HEK293 (cell line): ENCODE measurements at regions not wholly inside any gene's neighbourhood (a gene's known extent, or its start where the extent isn't known, plus 50 kb on each side); places are given as distances from the start of the nearest gene placed in this dataset.

ENCODE experiments used
- CTCF ChIA-PET: fragments of 350-600 bp; formaldehyde crosslinking; extraction: SDS; loops from one replicate; lab custom pipeline; 2021; ENCODE audit warnings: antibody characterized with exemption; lab: Yijun Ruan, JAX
- POLR2A ChIA-PET: fragments of 300-600 bp; formaldehyde crosslinking; extraction: SDS; loops from one replicate; lab custom pipeline; 2020; ENCODE audit warnings: antibody characterized with exemption, inconsistent platforms; lab: Yijun Ruan, JAX
- H3K27ac ChIP-seq: fragments of 200-500 bp; sonication (Bioruptor generic); 2 replicates; pipeline ENCODE4 v1.5.1; 2014; ENCODE audit warnings: low read depth, low read length, control low read depth, inconsistent platforms; ENCODE audit errors: extremely low read depth
- H3K36me3 ChIP-seq, 2 experiments: fragments of 200-500 bp in 1 of 2; sonication (Bioruptor generic) in 1 of 2; 1 replicate in 1 of 2; 2 replicates in 1 of 2; pipeline ENCODE4 v1.5.1; 2014 to 2017; ENCODE audit warnings: inconsistent platforms in 2 of 2, low read length in 2 of 2; ENCODE audit not compliant: control insufficient read depth in 2 of 2, insufficient read depth in 1 of 2
- H3K4me1 ChIP-seq: fragments of 200-500 bp; sonication (Bioruptor generic); 2 replicates; pipeline ENCODE4 v1.5.1; 2014; ENCODE audit warnings: mild to moderate bottlenecking, low read length, inconsistent platforms; ENCODE audit not compliant: control insufficient read depth, insufficient read depth
- H3K4me3 ChIP-seq: 2 replicates; pipeline ENCODE4 v1.5.1; 2011; ENCODE audit warnings: low read depth, mild to moderate bottlenecking, control low read depth, low read length, moderate library complexity
- H3K9me3 ChIP-seq: fragments of 200-500 bp; sonication (Bioruptor generic); 2 replicates; pipeline ENCODE4 v1.5.1; 2014; ENCODE audit warnings: low read depth, low read length, inconsistent platforms; ENCODE audit not compliant: control insufficient read depth, insufficient read depth
- MEIS1 ChIP-seq: sonication (generic); formaldehyde crosslinking; IDR thresholded peaks from 2 replicates; pipeline ENCODE4 v1.8.1; 2022; ENCODE audit warnings: missing genetic modification reagents, mild to moderate bottlenecking, borderline replicate concordance
- SALL2 ChIP-seq: fragments of 450-650 bp; formaldehyde crosslinking; IDR thresholded peaks from 2 replicates; pipeline ENCODE4 v1.5.0; 2017; ENCODE audit warnings: missing biosample characterization, mild to moderate bottlenecking, missing genetic modification characterization, borderline replicate concordance
- ZFP69B ChIP-seq: fragments of 450-650 bp; formaldehyde crosslinking; IDR thresholded peaks from 2 replicates; pipeline ENCODE4 v1.5.1; 2016; ENCODE audit warnings: missing biosample characterization, missing genetic modification characterization
- ZNF146 ChIP-seq: fragments of 450-650 bp; formaldehyde crosslinking; IDR thresholded peaks from 2 replicates; pipeline ENCODE4 v1.5.1; 2016; ENCODE audit warnings: missing biosample characterization, missing genetic modification characterization
- ZNF169 ChIP-seq: fragments of 450-650 bp; formaldehyde crosslinking; IDR thresholded peaks from 2 replicates; pipeline ENCODE4 v1.5.1; 2016; ENCODE audit warnings: missing biosample characterization, missing genetic modification characterization
- ZNF2 ChIP-seq: fragments of 450-650 bp; formaldehyde crosslinking; IDR thresholded peaks from 2 replicates; pipeline ENCODE4 v1.5.1; 2016; ENCODE audit warnings: missing biosample characterization, missing genetic modification characterization
- ZNF214 ChIP-seq: fragments of 450-650 bp; formaldehyde crosslinking; IDR thresholded peaks from 2 replicates; pipeline ENCODE4 v1.5.1; 2017; ENCODE audit warnings: missing biosample characterization, mild to moderate bottlenecking, missing genetic modification characterization, borderline replicate concordance
- ZNF302 ChIP-seq: fragments of 450-650 bp; formaldehyde crosslinking; IDR thresholded peaks from 2 replicates; pipeline ENCODE4 v1.5.1; 2016; ENCODE audit warnings: missing biosample characterization, missing genetic modification characterization, low read depth
- ZNF530 ChIP-seq: fragments of 450-650 bp; formaldehyde crosslinking; IDR thresholded peaks from 2 replicates; pipeline ENCODE4 v1.5.1; 2016; ENCODE audit warnings: low read depth, missing biosample characterization, missing genetic modification characterization
- ZNF658 ChIP-seq: fragments of 450-650 bp; formaldehyde crosslinking; IDR thresholded peaks from 2 replicates; pipeline ENCODE4; 2016; ENCODE audit warnings: missing biosample characterization, missing genetic modification characterization
- ZNF776 ChIP-seq: fragments of 450-650 bp; formaldehyde crosslinking; IDR thresholded peaks from 2 replicates; pipeline ENCODE4 v1.5.0; 2017; ENCODE audit warnings: missing biosample characterization, missing genetic modification characterization, borderline replicate concordance
- TF ChIP-seq, protein P1 (sequence below): fragments of 450-650 bp; formaldehyde crosslinking; IDR thresholded peaks from 2 replicates; pipeline ENCODE4 v1.5.1; 2016; ENCODE audit warnings: missing biosample characterization, missing genetic modification characterization
- TF ChIP-seq, protein P2 (sequence below): fragments of 450-650 bp; formaldehyde crosslinking; IDR thresholded peaks from 2 replicates; pipeline ENCODE4 v1.5.1; 2017; ENCODE audit warnings: missing biosample characterization, missing genetic modification characterization
- TF ChIP-seq, protein P3 (sequence below): fragments of 450-650 bp; formaldehyde crosslinking; IDR thresholded peaks from 2 replicates; pipeline ENCODE4 v1.5.1; 2016; ENCODE audit warnings: missing biosample characterization, missing genetic modification characterization, low read depth

DNA sequence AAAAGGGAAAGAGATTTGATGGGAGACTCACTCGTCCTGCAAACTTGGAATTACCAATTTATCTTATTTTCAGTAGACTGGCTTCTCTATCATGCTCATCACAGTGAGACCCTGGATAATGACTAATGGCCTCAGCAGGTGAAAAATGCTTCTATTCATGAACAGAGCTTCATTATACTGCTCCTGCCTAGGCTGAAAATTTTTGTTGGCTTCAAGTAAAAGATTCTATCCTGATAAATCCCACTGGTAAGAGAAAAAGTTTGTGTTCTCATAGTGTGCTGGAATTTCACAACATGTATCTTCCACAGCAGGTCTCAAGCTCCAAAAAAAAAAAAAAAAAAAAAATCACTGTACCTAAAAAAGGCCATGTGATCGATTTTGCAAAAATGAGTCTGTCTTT is 329.3 kb upstream of the FZD8 start:
- H3K4me3 ChIP-seq = no peak overlapping the region
- ChIA-PET CTCF (interaction anchor here (0.6 kb wide), 1 partner anchor 347 kb away, joined by 4 read pairs; no protein-coding TSS in a partner anchor), POLR2A (no interaction called here)

DNA sequence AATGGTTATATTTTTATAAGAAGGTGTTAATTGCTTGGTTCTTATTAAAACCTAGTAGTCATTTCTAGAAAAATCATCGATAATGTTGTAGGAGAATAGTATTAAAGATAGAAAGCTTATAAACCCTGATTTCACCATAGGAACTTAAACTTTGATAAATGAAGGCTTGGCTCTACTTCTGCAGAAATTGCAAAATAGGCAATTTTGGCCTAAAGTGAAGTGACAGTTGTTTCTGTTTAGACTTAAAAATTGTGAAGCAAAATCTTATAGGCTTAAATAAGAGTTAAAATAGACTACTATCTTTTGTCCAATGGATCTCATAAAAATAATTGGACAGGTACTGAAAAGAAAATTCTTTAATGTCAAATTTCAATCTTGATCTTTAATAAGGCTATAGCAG is 321.6 kb upstream of the FZD8 start:
- CTCF ChIA-PET = no interaction called here
- H3K4me1 ChIP-seq = no peaks in the 10 kb centered on the region
- TF ChIP-seq, protein P1, sequence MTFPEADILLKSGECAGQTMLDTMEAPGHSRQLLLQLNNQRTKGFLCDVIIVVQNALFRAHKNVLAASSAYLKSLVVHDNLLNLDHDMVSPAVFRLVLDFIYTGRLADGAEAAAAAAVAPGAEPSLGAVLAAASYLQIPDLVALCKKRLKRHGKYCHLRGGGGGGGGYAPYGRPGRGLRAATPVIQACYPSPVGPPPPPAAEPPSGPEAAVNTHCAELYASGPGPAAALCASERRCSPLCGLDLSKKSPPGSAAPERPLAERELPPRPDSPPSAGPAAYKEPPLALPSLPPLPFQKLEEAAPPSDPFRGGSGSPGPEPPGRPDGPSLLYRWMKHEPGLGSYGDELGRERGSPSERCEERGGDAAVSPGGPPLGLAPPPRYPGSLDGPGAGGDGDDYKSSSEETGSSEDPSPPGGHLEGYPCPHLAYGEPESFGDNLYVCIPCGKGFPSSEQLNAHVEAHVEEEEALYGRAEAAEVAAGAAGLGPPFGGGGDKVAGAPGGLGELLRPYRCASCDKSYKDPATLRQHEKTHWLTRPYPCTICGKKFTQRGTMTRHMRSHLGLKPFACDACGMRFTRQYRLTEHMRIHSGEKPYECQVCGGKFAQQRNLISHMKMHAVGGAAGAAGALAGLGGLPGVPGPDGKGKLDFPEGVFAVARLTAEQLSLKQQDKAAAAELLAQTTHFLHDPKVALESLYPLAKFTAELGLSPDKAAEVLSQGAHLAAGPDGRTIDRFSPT (tag by site-specific recombination) = no peak
- TF ChIP-seq, all 188 proteins: peak for 0
- POLR2A ChIA-PET = no interaction called here
- H3K9me3 ChIP-seq = no peaks in the 10 kb centered on the region
- H3K36me3 ChIP-seq = no peaks in the 10 kb centered on the region
- no peak overlapping the region for H3K27ac ChIP-seq
- H3K4me3 ChIP-seq = no peak overlapping the region

More for the DNA sequence above, 329.3 kb upstream of the FZD8 start:
- TF ChIP-seq, protein P2, sequence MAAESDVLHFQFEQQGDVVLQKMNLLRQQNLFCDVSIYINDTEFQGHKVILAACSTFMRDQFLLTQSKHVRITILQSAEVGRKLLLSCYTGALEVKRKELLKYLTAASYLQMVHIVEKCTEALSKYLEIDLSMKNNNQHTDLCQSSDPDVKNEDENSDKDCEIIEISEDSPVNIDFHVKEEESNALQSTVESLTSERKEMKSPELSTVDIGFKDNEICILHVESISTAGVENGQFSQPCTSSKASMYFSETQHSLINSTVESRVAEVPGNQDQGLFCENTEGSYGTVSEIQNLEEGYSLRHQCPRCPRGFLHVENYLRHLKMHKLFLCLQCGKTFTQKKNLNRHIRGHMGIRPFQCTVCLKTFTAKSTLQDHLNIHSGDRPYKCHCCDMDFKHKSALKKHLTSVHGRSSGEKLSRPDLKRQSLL (tag by site-specific recombination) = no peak
- no peak for TF ChIP-seq ZNF776 (tag by site-specific recombination)
- TF ChIP-seq, protein P3, sequence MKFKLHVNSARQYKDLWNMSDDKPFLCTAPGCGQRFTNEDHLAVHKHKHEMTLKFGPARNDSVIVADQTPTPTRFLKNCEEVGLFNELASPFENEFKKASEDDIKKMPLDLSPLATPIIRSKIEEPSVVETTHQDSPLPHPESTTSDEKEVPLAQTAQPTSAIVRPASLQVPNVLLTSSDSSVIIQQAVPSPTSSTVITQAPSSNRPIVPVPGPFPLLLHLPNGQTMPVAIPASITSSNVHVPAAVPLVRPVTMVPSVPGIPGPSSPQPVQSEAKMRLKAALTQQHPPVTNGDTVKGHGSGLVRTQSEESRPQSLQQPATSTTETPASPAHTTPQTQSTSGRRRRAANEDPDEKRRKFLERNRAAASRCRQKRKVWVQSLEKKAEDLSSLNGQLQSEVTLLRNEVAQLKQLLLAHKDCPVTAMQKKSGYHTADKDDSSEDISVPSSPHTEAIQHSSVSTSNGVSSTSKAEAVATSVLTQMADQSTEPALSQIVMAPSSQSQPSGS (tag by site-specific recombination) = no peak
- Histone ChIP-seq H3K36me3 (no peaks in the 10 kb centered on the region), H3K27ac (no peak overlapping the region), H3K4me1 (no peaks in the 10 kb centered on the region), H3K9me3 (no peaks in the 10 kb centered on the region)

DNA sequence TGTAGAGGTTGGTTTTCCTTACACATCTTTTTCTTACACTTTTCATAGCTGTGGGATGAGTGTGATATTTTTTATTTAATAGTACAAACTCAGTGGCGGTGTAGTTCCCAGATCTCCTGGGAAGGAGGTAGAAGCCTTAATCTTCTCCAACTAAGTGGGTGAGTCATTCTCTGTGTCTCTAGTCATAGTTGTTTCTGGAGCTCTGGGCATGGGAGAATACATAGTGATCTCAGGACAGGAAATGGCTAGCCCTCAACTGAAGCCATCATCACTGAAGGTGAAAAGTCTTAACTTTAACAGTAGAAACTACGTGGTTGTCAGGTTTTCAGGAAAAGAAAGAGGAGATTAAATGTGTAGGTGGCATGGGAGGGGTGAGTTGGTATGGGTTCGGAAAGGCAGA is 319.4 kb upstream of the FZD8 start:
- H3K27ac ChIP-seq = no peak overlapping the region
- TF ChIP-seq ZNF169 (tag by site-specific recombination) = no peak
- no peak for TF ChIP-seq ZNF530 (tag by site-specific recombination)
- TF ChIP-seq ZFP69B (tag by site-specific recombination) = no peak
- TF ChIP-seq SALL2 (tag by site-specific recombination) = no peak
- TF ChIP-seq, protein P1 (tag by site-specific recombination) = no peak
- no peak for TF ChIP-seq ZNF146 (tag by site-specific recombination)
- no peak for TF ChIP-seq MEIS1 (CRISPR knock-in tag)
- TF ChIP-seq ZNF658 (tag by site-specific recombination) = no peak
- no peak for TF ChIP-seq ZNF2
- no peak for TF ChIP-seq ZNF214 (tag by site-specific recombination)
- TF ChIP-seq ZNF302 (tag by site-specific recombination) = no peak
- TF ChIP-seq, all 188 proteins: peak for 0
- Histone ChIP-seq H3K4me3 (no peak overlapping the region), H3K4me1 (no peaks in the 10 kb centered on the region), H3K36me3 (no peaks in the 10 kb centered on the region), H3K9me3 (no peaks in the 10 kb centered on the region)
- POLR2A ChIA-PET = no interaction called here
- CTCF ChIA-PET = no interaction called here
